ENCODE measurements at regions not wholly inside any gene's neighbourhood (a gene's known extent, or its start where the extent isn't known, plus 50 kb on each side); places are given as distances from the start of the nearest gene placed in this dataset.

- Mint-ChIP-seq H3K27ac (ENCODE audit: unreplicated experiment) (no peak overlapping the region), H3K4me1 (ENCODE audit: low read depth, unreplicated experiment) (no peaks in the 10 kb centered on the region), H3K36me3 (ENCODE audit: insufficient read depth, unreplicated experiment) (peaks cover 6% of the 10 kb centered on the region), H3K27me3 (ENCODE audit: insufficient read depth, unreplicated experiment) (peaks cover 2% of the 10 kb centered on the region), H3K9me3 (ENCODE audit: unreplicated experiment) (no peaks in the 10 kb centered on the region), H3K4me3 (ENCODE audit: unreplicated experiment) (no peak overlapping the region)
- no peaks in the 10 kb centered on the region for H3K27me3 ChIP-seq (replicated peaks; ENCODE audit: control insufficient read depth, insufficient read depth, low read length)
- intact Hi-C loops (cut with micrococcal nuclease; ENCODE audit: unreplicated experiment) = no loop called here
- no peaks in the 10 kb centered on the region for H3K4me1 ChIP-seq
- no peaks in the 10 kb centered on the region for H3K36me3 ChIP-seq (ENCODE audit: control insufficient read depth, insufficient read depth, low read length)
- ChIA-PET CTCF (no interaction called here), POLR2A (no interaction called here)
- BruUV-seq (replicated peaks) = no TSS peak
- no peak for DNase-seq
- H3K4me3 ChIP-seq (ENCODE audit: low read depth, low read length) = no peak overlapping the region
- no peak for TF ChIP-seq CTCF (IDR thresholded peaks at IDR 0.05; ENCODE audit: insufficient read depth in 1 of 2, low read depth in 1 of 2, low read length in 1 of 2, severe bottlenecking in 1 of 2, unreplicated experiment in 1 of 2)
- H3K9me3 ChIP-seq = no peaks in the 10 kb centered on the region
Measured at GRCh38 chrX:3771766-3772165, 58.3 kb upstream of the PRKX start.

- H3K27me3 ChIP-seq (replicated peaks; ENCODE audit: control insufficient read depth, insufficient read depth, low read length) = no peaks in the 10 kb centered on the region
- H3K27ac Mint-ChIP-seq (ENCODE audit: unreplicated experiment) = no peak overlapping the region
- no peaks in the 10 kb centered on the region for H3K9me3 ChIP-seq
- intact Hi-C loops (cut with micrococcal nuclease; ENCODE audit: unreplicated experiment) = no loop called here
- no peak for TF ChIP-seq CTCF (IDR thresholded peaks at IDR 0.05; ENCODE audit: insufficient read depth in 1 of 2, low read depth in 1 of 2, low read length in 1 of 2, severe bottlenecking in 1 of 2, unreplicated experiment in 1 of 2)
- no peak for DNase-seq
- H3K36me3 Mint-ChIP-seq (ENCODE audit: insufficient read depth, unreplicated experiment) = peaks cover 6% of the 10 kb centered on the region
- BruUV-seq (replicated peaks) = no TSS peak
- no peaks in the 10 kb centered on the region for H3K36me3 ChIP-seq (ENCODE audit: control insufficient read depth, insufficient read depth, low read length)
- CTCF ChIA-PET = no interaction called here
- peaks cover 8% of the 10 kb centered on the region for H3K9me3 Mint-ChIP-seq (ENCODE audit: unreplicated experiment)
- no peaks in the 10 kb centered on the region for H3K4me1 ChIP-seq
- no peak overlapping the region for H3K4me3 Mint-ChIP-seq (ENCODE audit: unreplicated experiment)
- POLR2A ChIA-PET = no interaction called here
- no peak overlapping the region for H3K4me3 ChIP-seq (ENCODE audit: low read depth, low read length)
- no peaks in the 10 kb centered on the region for H3K4me1 Mint-ChIP-seq (ENCODE audit: low read depth, unreplicated experiment)
- H3K27me3 Mint-ChIP-seq (ENCODE audit: insufficient read depth, unreplicated experiment) = peaks cover 7% of the 10 kb centered on the region
Measured at GRCh38 chrX:3768881-3769280, 55.4 kb upstream of the PRKX start.
